ENCODE measurements at regions not wholly inside any gene's neighbourhood (a gene's known extent, or its start where the extent isn't known, plus 50 kb on each side); places are given as distances from the start of the nearest gene placed in this dataset.

DNA sequence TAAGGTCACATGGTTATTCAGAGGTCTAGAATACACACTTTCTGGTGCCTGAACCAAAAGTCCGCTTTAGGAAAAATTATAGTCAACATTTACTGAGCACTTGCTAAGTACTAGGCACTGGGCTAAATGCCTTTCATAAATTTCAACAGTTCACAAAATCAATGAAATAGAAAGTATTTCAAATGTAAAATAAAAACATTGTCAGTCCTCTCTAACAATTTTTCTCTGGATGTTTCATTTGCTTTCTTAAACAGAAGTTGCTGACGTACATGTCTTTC lies 61.7 kb downstream of the HHEX start:
- no peaks in the 10 kb centered on the region for H3K27me3 ChIP-seq
- DNase-seq (ENCODE audit: low spot score) = no peak
- peaks cover 12% of the 10 kb centered on the region for H3K4me1 ChIP-seq
- no peaks in the 10 kb centered on the region for H3K36me3 Mint-ChIP-seq
- no peaks in the 10 kb centered on the region for H3K9me3 Mint-ChIP-seq
- H2AFZ ChIP-seq (replicated peaks) = peak overlapping the region; percentile 1
- TF ChIP-seq EZH2phosphoT487 (IDR thresholded peaks at IDR 0.05) (no peak), EZH2 (IDR thresholded peaks at IDR 0.05) (no peak), CTCF (IDR thresholded peaks at IDR 0.05) (no peak)
- H3K4me2 ChIP-seq = no peak overlapping the region
- peaks cover 10% of the 10 kb centered on the region for H3K4me1 Mint-ChIP-seq
- no peaks in the 10 kb centered on the region for H3K79me2 ChIP-seq (ENCODE audit: low read depth)
- H3K9ac ChIP-seq = no peak overlapping the region
- H3K27me3 Mint-ChIP-seq (ENCODE audit: insufficient read depth, low read depth) = peaks cover 5% of the 10 kb centered on the region
- no peaks in the 10 kb centered on the region for H3K36me3 ChIP-seq
- no peak overlapping the region for H3K4me3 Mint-ChIP-seq
- no peak overlapping the region for H3K27ac Mint-ChIP-seq
- H3K4me3 ChIP-seq = no peak overlapping the region
- no peak overlapping the region for H3K27ac ChIP-seq
- no peaks in the 10 kb centered on the region for H3K9me3 ChIP-seq (ENCODE audit: low read depth)
- H4K20me1 ChIP-seq (ENCODE audit: low read depth) = no peaks in the 10 kb centered on the region
- H3F3A ChIP-seq (ENCODE audit: low read depth) = peaks cover 6% of the 10 kb centered on the region

DNA sequence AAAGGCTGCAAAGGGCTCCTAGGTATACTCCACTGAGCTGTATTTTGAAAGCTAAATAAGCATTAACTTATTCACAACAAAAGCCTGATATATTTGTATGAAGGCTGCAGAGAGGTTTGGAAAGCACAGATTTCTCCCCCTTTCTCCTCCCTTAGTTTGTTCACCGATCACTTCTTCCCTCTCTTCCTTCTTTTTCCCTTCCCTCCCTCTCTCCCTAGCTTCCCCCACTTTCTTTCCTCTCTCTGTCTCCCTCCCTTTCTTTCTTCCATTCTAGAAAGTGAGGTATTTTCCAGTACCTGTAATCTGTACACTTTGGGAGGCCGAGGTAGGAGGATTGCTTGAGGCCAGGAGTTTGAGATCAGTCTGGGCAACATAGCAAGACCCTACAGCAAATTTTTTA lies 62.1 kb downstream of the HHEX start:
- Mint-ChIP-seq H3K4me1 (peaks cover 14% of the 10 kb centered on the region), H3K4me3 (no peak overlapping the region), H3K36me3 (no peaks in the 10 kb centered on the region), H3K27ac (no peak overlapping the region), H3K9me3 (no peaks in the 10 kb centered on the region), H3K27me3 (ENCODE audit: insufficient read depth, low read depth) (peaks cover 5% of the 10 kb centered on the region)
- H3K9ac ChIP-seq = no peak overlapping the region
- H3K4me2 ChIP-seq = no peak overlapping the region
- no peaks in the 10 kb centered on the region for H3K27me3 ChIP-seq
- no peaks in the 10 kb centered on the region for H3K36me3 ChIP-seq
- no peak overlapping the region for H3K27ac ChIP-seq
- H4K20me1 ChIP-seq (ENCODE audit: low read depth) = no peaks in the 10 kb centered on the region
- H3F3A ChIP-seq (ENCODE audit: low read depth) = peaks cover 6% of the 10 kb centered on the region
- H3K9me3 ChIP-seq (ENCODE audit: low read depth) = no peaks in the 10 kb centered on the region
- no peak overlapping the region for H2AFZ ChIP-seq (replicated peaks)
- H3K4me1 ChIP-seq = peaks cover 16% of the 10 kb centered on the region
- no peak overlapping the region for H3K4me3 ChIP-seq
- no peaks in the 10 kb centered on the region for H3K79me2 ChIP-seq (ENCODE audit: low read depth)
- TF ChIP-seq CTCF (IDR thresholded peaks at IDR 0.05) (no peak), EZH2phosphoT487 (IDR thresholded peaks at IDR 0.05) (no peak), EZH2 (IDR thresholded peaks at IDR 0.05) (no peak)
- DNase-seq (ENCODE audit: low spot score) = no peak

GRCh38 chr10:92753865-92754264 lies 64.1 kb downstream of the HHEX start:
- Mint-ChIP-seq H3K36me3 (no peaks in the 10 kb centered on the region), H3K4me3 (no peak overlapping the region), H3K27me3 (ENCODE audit: insufficient read depth, low read depth) (peaks cover 3% of the 10 kb centered on the region), H3K9me3 (no peaks in the 10 kb centered on the region), H3K4me1 (peaks cover 20% of the 10 kb centered on the region), H3K27ac (no peak overlapping the region)
- Histone ChIP-seq H3K9ac (no peak overlapping the region), H3K9me3 (ENCODE audit: low read depth) (no peaks in the 10 kb centered on the region), H3K36me3 (no peaks in the 10 kb centered on the region), H3K4me1 (peaks cover 22% of the 10 kb centered on the region), H3K4me3 (no peak overlapping the region), H3K4me2 (no peak overlapping the region), H2AFZ (replicated peaks) (no peak overlapping the region), H3F3A (ENCODE audit: low read depth) (peaks cover 6% of the 10 kb centered on the region), H3K27ac (no peak overlapping the region), H3K79me2 (ENCODE audit: low read depth) (no peaks in the 10 kb centered on the region), H3K27me3 (no peaks in the 10 kb centered on the region), H4K20me1 (ENCODE audit: low read depth) (no peaks in the 10 kb centered on the region)
- no peak for DNase-seq (ENCODE audit: low spot score)
- TF ChIP-seq CTCF (IDR thresholded peaks at IDR 0.05) (no peak), EZH2phosphoT487 (IDR thresholded peaks at IDR 0.05) (no peak), EZH2 (IDR thresholded peaks at IDR 0.05) (no peak)

DNA sequence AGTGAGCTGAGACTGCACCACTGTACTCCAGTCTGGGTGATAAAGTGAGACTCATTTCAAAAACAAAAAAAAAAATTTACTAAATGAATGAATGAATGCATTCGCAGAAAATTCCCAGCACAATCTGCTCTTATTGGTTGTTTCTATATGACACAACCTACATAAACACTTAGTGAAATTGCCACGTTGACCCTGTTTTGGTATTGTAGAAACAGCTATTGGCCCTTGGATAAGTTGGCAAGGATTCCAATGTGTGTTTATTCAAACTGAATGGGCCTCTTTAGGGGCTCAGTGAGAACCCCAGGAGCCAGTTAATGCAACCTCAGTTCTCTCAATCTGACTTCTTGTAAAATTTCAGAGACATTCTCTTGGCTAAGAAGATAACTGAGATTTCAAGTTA lies 66.0 kb downstream of the HHEX start:
- Histone ChIP-seq H3K9me3 (ENCODE audit: low read depth) (no peaks in the 10 kb centered on the region), H3K79me2 (ENCODE audit: low read depth) (no peaks in the 10 kb centered on the region), H3K4me3 (no peak overlapping the region), H2AFZ (replicated peaks) (peak overlapping the region; percentile 36), H3K9ac (no peak overlapping the region), H3K27me3 (no peaks in the 10 kb centered on the region), H3K27ac (no peak overlapping the region), H3K4me1 (peaks cover 22% of the 10 kb centered on the region), H3K36me3 (no peaks in the 10 kb centered on the region), H4K20me1 (ENCODE audit: low read depth) (no peaks in the 10 kb centered on the region), H3K4me2 (no peak overlapping the region), H3F3A (ENCODE audit: low read depth) (peaks cover 6% of the 10 kb centered on the region)
- Mint-ChIP-seq H3K27ac (no peak overlapping the region), H3K4me1 (peaks cover 20% of the 10 kb centered on the region), H3K36me3 (no peaks in the 10 kb centered on the region), H3K4me3 (no peak overlapping the region), H3K9me3 (no peaks in the 10 kb centered on the region), H3K27me3 (ENCODE audit: insufficient read depth, low read depth) (peaks cover 3% of the 10 kb centered on the region)
- TF ChIP-seq EZH2phosphoT487 (IDR thresholded peaks at IDR 0.05) (no peak), CTCF (IDR thresholded peaks at IDR 0.05) (no peak), EZH2 (IDR thresholded peaks at IDR 0.05) (no peak)
- no peak for DNase-seq (ENCODE audit: low spot score)

Measured in neural progenitor cell (in vitro differentiated cells).